GM19324 (cell line): ENCODE measurements at regions not wholly inside any gene's neighbourhood (a gene's known extent, or its start where the extent isn't known, plus 50 kb on each side); places are given as distances from the start of the nearest gene placed in this dataset.

Source experiments
- ATAC-seq: cut with Tn5 transposase; IDR thresholded peaks from one replicate; pipeline ENCODE4 v1.9.1; 2021; ENCODE audit warnings: mild to moderate bottlenecking, moderate library complexity; ENCODE audit not compliant: unreplicated experiment, low FRiP score

GRCh38 chr21:35338881-35339632, 290.0 kb upstream of the RUNX1 start:
- ATAC-seq = no peak

- ATAC-seq = no peak
These were observed 289.2 kb upstream of the RUNX1 start for GRCh38 chr21:35338281-35338680.

GRCh38 chr21:35337573-35337972, 288.5 kb upstream of the RUNX1 start:
- no peak for ATAC-seq

DNA sequence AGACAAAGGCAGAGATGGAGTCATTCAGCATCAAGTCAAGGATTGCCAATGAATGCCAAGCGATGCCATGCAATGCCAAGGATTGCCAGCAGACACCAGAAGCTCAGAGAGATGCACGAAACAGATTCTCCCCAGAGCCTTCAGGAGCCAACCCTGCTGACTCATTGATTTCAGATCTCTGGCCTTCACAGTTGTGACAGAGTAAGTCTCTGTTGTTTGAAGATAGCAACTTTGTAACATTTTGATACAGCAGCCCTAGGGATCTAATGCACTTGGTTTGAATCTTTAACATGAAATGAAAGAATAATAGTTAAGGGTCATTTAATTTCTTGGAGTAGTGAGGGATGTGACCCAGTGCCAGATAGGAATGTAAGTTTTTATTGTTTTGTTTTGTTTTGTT, 287.4 kb upstream of the RUNX1 start:
- ATAC-seq = no peak

- no peak for ATAC-seq
These were observed 286.9 kb upstream of the RUNX1 start for GRCh38 chr21:35335951-35336446.

DNA sequence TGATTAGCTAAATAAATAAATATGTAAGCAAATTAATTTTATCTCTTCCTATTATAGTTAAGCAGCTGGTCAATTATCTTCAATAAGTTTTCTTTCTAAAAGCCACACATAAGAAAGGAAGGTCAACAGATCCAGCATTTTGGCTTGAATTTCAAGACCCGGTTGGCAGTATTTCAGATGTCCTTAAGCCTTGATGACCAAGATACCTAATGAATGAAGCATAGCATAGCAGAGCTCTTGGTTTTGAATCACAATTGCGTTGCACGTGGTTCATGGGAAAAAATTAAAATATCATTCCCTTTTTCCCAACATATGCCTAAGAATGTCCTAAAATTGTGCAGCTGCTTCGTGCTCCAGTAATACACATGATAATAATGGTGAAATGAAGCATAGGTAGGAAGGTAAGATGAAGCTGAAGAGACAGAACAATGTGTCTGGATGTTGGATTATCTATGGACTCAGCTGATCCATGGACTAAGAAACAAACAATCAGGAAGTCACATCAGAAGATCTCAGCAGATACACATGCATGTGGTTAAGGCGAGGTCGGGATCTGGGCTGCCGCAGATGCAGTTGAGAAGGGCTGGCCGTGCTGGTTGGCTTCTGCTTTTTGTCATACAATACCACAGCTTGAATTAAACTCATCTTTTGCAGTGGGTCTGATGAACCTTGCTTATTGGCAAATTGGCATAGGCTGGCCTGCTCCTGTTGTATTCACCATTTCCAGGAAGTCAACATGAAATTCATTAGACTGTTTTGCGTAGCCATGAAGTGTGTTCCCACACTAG, 284.9 kb upstream of the RUNX1 start:
- ATAC-seq = no peak

- no peak for ATAC-seq
These were observed 283.8 kb upstream of the RUNX1 start for GRCh38 chr21:35332841-35333426.

GRCh38 chr21:35329940-35330660, 281.0 kb upstream of the RUNX1 start:
- ATAC-seq = no peak

DNA sequence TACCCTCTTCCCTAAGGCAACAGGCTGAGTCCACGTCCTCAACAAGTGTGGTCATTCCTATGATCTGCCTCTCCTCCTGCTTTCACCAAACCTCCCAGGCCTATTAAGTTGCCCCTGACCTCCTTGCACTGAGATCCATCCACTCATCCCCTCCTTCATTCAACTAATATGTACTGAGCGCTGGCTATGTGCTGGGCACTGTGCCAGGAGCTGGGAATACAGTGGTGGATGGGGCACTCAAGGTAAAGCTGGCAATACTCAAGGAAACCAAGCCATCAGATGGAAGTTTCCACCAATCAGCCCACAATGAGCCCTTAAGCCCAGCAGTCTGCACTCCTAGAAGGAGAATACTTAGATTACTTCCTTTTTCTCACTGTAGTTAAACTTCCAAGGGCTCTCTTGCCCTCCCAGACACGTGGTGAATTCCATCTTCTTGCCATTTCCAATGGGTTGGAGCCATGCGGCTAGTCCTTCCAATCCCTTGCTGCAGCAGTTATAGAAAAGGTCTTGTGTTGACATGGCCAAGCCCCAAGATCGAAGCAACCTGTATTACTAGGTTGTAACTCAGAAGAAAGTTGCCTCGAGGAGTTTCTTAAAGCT, 279.9 kb upstream of the RUNX1 start:
- no peak for ATAC-seq

GRCh38 chr21:35326677-35327076, 277.6 kb upstream of the RUNX1 start:
- ATAC-seq = no peak

- no peak for ATAC-seq
These were observed 276.9 kb upstream of the RUNX1 start for GRCh38 chr21:35325953-35326352.

DNA sequence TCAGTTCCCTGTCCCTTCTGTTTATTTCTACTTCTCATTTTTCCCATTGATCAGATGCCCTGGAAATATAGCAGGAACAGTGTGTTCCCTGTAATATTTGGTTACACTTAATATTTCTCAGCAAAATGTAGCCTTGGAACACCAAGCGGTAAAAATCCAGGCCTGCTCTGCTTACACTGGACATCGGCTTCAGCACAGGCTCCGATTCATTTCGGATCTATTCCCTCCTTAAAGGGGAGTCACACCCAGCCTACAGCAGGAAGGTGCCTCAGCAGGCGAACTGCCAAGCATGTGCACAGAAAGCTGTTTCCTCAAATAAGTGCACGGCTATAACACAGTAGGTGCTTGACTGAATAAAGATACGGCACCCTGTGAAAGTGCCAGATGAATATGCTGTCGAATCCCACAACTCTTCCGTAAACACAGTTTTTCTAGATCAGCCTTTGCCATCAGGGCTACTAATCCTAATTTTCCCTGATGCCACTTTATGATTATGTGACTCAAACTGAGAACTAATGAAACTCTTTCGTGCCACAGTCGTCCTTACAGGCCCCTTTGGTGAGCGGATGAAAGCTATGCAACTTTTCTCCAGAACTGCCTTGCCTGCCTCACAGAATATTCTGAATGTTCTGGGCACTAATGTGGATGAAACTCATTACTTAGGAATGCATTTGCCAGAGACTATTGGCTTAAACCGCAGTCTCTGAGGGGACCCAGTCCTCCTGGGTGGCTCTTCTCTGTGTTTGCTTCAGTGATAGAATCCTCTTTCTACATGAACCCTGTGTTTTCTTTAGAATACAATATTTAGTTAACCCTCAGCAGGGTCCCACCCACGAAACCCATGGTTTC, 275.5 kb upstream of the RUNX1 start:
- ATAC-seq = no peak

GRCh38 chr21:35323947-35324346, 274.8 kb upstream of the RUNX1 start:
- no peak for ATAC-seq

- ATAC-seq = no peak
These were observed 272.5 kb upstream of the RUNX1 start for GRCh38 chr21:35321322-35322200.

DNA sequence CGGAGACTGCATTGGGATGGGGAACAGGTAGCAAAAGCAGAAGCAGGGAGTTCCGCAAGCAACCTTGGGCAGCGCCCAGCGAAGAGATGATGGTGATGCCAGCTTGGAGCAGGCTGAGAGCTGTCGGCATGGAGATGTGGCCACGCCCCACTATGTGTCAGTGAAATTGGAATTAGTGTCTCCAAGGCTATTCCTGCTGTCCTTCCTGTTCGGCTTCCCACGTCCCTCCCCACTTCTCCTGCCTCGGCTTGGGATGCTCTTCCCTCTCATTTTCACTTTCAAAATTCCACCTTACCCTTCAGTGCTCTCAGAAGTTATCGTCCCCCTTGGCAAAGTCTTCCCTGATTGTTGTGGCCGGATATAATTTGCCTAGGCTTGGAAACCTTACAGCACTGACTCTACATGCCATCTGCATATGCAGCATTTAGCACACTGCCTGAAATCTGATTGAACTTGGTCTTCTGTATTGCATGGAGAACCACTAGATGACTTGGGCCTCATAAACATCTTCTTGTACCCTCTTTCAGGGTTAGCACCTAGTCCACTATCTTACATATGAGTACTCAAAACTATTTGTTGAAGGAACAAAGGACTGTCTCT, 270.7 kb upstream of the RUNX1 start:
- no peak for ATAC-seq

GRCh38 chr21:35316933-35317332, 267.8 kb upstream of the RUNX1 start:
- ATAC-seq = no peak

DNA sequence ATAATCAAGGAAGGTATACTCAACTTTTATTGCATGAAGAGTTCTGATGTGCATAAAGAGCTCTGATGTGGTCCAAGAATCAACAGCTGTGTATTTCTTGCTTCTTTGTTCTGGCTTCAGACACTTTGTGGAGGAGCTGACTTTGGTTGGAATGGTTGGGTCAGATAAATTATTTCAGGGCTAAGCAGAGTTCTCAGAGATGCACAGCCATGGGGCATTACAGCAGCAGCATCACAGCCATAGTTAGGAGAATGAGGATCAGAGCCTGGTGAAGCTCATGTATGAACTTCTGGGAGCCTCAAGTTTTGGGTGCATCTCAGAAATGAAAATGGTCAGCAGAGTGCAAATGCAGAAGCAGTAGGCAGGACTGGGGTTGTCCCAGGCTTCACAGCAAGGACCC, 267.4 kb upstream of the RUNX1 start:
- no peak for ATAC-seq
